NCI-H460 (cell line): ENCODE measurements at regions not wholly inside any gene's neighbourhood (a gene's known extent, or its start where the extent isn't known, plus 50 kb on each side); places are given as distances from the start of the nearest gene placed in this dataset.
"Not testable (repeated sequence)": the region's sequence is repeated elsewhere in the genome, so short reads cannot be mapped to it uniquely, and the experiment has no call there.

Experiments used
- DNase-seq: peaks from one replicate; pipeline ENCODE4 v3.0.0-alpha.2; 2016; ENCODE audit warnings: low read depth; ENCODE audit errors: extremely low read depth

- DNase-seq, result no peak
Measured at GRCh38 chrX:43345166-43345565, 310.9 kb upstream of the MAOA start.

- DNase-seq, result peak; percentile 1
Measured at GRCh38 chrX:43349363-43349762, 306.7 kb upstream of the MAOA start.

DNA sequence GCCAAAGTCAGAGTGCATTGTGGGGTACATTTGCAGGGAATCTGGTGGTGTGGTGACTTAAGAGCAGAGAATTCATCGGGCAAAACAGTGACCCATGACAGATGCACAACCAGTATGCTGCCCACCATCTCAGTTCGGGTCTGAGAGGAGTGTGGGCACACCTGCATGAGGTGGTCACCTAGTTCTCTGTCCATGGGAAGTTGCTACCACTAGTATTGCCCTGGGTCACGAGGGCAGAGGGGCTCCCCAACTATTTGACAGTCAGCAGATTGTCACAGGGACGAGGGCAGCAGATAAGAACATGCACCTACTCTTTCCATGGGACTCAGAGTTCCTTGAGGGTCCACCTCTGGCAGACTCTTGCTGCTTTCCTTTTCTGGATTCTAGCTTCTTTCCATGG is 305.2 kb upstream of the MAOA start:
- DNase-seq, result no peak

DNA sequence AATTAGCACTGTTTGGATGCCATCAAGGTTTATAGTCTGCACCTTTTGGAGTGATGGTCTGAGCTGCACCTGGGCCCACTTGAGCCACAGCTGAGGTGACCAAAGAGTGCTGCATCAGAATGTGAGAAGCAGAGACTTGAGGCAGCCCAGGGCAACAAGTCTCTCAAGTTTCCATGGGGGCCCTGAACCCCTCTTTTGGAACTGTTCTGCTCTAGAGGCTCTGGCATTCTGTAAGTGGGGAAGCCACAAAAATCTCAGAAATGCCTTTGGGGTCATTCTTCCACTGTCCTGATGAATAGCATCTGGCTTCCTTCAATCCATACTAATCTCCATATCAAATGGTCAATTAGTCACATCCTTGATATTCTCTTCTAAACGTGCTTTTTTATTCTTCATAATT is 298.4 kb upstream of the MAOA start:
- no peak for DNase-seq

GRCh38 chrX:43373032-43373431 is 283.1 kb upstream of the MAOA start:
- DNase-seq, result no peak

- DNase-seq, result no peak
Measured at GRCh38 chrX:43375136-43375535, 281.0 kb upstream of the MAOA start.

DNA sequence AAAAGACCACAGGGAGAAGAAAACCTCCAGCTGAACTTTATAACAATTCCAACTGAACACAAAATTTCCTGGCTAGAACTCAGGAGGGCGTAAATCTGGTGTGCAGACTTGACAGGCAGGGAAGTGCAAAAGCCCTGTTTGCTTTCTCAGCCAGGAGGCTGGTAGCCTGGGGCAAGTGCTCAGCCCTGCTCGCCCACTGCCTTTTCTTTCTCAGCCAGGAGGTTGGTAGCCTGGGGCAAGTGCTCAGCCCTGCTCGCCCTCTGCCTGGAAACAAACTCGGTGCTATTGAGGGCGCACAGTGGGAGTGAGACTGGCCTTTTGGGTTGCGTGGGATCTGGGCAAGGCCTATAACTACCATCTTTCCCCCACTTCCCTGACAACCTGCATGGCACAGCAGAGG is 275.4 kb upstream of the MAOA start:
- DNase-seq, result no peak

GRCh38 chrX:43386875-43387274 is 269.2 kb upstream of the MAOA start:
- no peak for DNase-seq

DNA sequence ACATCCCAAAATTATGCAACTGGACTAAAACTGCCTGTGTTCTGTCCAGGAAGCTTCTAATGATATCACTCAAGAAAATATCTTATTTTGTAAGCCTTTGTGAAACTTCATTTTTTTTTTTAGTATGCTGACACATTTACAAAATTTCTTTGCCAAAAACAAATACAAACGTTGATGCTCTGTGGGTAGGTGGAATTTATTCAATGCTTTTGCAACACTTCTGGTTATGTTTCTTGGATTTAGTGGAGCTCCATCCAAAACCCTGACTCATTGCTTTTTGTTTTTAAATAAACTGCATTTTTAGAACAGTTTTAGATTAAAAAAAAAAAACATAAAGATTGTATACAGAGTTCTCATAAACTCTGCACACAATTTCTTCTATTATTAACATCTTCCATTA is 250.9 kb upstream of the MAOA start:
- DNase-seq, result no peak

DNA sequence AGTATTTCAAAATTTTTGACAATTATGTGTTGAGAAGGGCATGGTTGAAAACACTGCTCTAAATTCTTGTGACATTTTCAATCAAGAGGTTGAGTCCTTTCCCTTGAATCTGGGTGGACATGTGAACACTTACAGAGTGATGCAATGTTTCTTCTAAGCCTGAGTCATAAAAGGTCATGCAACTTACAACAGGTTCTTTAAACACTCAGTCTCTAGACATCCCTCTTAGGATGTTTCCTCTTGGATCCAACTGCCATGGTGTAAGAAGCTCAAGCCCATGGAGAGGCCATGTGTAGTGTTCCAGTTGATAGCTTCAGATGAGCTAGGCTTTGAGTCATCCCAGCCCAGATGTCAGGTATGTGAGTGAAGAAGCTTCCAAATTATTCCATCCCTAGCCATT is 232.2 kb upstream of the MAOA start:
- DNase-seq, result no peak

DNA sequence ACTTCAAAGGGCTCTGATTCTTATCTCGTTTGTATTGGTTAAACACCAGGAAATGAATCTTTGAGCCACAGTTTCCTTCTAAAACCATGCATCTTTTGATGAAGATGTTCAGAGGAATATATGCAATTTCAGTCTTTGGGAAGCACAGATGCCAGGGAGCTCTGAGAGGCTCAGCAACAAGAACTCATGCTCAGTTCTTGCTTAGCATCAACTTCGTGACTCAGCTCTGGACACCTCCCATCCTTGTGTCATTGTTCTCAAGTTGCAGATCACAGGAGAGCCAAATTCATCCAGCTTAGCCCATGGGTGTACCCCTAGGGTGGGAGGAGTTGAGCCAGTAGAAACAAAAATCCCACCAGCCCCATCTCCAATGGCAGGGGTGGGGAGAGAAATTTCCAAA is 219.6 kb upstream of the MAOA start:
- DNase-seq, result no peak

DNA sequence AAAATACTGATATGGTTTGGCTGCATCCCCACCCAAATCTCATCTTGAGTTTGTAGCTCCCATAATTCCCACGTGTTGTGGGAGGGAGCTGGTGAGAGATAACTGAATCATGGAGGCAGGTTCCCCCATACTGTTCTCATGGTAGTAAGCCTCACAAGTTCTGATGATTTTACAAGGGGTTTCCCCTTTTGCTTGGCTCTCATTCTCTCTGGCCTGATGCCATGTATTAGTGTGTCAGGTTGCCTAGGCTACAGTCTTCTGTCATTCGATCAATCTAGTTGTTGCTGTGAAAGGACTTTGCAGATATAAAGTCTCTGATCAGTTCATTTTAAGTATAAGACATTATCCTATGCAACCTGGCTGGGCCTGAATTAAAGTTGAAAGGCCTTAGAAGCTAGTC is 209.3 kb upstream of the MAOA start:
- DNase-seq, result no peak

DNA sequence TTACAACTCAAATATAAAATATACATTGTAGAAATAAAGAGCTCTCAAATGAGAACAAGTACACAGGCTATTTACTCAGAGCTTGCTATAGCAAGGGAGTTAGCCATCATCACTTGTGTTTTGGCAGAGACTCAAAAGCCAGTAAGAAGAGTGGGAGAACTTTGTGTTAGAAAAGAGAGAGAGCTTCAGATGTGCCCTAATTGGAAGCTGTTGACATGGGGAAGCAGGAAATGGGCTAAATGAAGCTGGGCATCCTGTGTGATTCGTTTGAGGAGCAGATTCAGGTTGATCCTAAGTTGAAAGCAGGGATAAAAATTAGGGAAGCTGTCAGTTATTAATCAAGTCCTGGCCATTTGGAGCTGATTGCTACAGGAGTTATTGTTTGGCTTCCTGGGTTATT is 207.4 kb upstream of the MAOA start:
- DNase-seq, result no peak

GRCh38 chrX:43450355-43450754 is 205.7 kb upstream of the MAOA start:
- no peak for DNase-seq

- not testable (repeated sequence) for DNase-seq
Measured at GRCh38 chrX:43451976-43452686, 204.0 kb upstream of the MAOA start.

DNA sequence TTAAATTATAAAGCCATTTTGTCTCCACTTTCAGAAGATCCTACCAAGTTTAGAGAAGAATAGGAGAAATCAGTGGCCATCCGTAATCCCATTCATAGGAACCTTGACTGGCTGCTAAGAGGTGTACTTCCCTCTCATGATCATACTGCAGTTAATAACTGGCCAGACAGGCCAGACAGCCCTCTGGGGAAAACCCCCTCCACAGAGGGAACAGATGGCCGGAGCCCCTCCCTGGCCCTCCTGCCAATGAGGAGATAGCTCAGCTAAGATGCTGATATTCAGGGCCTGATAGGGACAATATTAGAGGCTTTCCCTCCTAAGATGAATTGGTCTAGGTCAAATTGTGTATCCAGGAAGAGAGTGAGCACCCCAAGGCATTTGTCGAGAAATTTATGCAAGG is 200.0 kb upstream of the MAOA start:
- DNase-seq, result no peak

GRCh38 chrX:43456906-43457305 is 199.2 kb upstream of the MAOA start:
- DNase-seq, result no peak

DNA sequence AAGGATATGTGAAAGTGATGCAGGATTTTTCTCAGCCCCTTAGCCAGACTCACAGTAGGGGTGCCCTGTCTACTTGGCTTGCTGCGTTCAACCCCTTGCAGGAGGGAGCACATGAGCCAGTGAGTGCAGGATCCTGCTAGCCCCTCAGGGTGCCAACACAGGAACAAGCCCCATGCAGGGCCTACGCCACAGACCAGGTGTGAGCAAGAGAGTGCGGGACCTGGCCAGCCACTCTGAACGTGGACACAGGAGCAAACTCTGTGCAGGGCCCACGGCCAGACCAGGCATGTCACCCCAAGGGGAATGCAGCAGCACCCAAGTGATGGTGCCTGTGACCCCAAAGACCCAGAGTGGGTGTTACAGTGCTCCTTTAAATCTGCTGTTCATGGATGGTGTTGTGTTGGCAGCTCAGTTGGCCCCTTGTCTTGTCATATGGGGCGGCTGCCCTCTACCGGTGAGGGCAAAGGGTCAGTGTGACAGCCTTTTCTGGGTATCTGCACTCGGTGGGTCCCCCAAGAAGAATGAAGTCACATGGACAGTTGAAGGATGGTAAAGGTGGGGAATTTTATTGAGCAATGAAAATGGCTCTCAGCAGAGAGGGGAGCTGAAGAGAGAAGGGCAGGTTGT is 188.4 kb upstream of the MAOA start:
- DNase-seq, result peak; percentile 1

DNA sequence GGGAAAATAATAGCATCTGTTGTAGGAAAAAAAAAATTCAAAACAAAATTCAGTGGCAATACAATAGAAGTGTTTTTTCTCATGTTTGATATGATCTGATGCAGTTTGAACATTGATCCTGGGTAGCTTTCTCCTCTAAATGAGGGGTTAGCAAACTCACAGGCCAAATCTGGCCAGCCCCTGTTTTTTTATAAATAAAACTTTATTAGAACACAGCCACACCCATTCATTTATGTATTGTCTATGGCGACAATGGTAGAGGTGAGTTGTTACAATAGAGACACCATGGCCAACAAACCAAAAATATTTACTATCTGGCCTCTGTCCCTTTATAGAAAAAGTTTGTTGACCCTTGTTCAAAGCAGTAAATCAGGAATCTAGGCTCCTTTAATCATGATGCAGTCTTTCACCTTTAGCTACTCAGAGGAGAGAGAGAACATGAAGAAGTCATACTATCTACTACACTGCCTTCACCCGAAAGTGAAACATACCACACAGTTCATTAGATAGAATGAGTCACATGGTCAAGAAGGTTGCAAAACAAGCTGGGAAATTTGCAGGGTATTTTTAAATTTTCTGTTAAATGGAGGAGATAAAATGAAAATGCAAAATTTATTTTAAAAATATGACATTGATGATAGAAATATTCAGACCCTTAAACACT is 186.6 kb upstream of the MAOA start:
- no peak for DNase-seq

- DNase-seq, result no peak
Measured at GRCh38 chrX:43474321-43474720, 181.8 kb upstream of the MAOA start.

- DNase-seq, result no peak
Measured at GRCh38 chrX:43479070-43479469, 177.0 kb upstream of the MAOA start.

DNA sequence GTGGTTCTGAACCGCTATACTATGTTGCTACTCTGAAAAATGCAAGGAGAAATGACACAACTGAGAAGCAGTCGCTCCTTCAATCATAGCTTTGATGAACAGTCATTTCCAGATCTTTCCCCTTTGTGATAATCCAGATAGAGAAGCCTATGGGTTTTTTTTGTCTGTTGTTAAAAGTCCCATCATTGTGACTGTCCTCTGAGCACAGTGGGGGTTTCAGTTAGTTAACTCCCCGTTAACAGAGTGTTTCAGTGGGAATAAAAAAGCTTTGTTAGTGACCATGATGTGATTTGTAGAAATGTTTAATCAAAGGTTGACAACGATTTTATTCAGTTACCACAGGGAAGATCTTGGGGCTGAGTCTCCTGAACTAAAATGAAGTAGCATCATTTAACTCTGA is 176.2 kb upstream of the MAOA start:
- no peak for DNase-seq
